Right renal pelvis (tissue), 4 donors: ENCODE measurements at regions not wholly inside any gene's neighbourhood (a gene's known extent, or its start where the extent isn't known, plus 50 kb on each side); places are given as distances from the start of the nearest gene placed in this dataset.
"Not testable (repeated sequence)": the region's sequence is repeated elsewhere in the genome, so short reads cannot be mapped to it uniquely, and the experiment has no call there.

Experiments used
- DNase-seq, 4 donors: peaks; one replicate each; pipeline ENCODE4 v3.0.0-alpha.2; 2013; ENCODE audit warnings: low read depth in 4 of 4, low spot score in 3 of 4, missing footprints in 1 of 4

- DNase-seq: no peak
Observed at GRCh38 chr6:86128130-86128814, 485.6 kb upstream of the SYNCRIP start.

DNA sequence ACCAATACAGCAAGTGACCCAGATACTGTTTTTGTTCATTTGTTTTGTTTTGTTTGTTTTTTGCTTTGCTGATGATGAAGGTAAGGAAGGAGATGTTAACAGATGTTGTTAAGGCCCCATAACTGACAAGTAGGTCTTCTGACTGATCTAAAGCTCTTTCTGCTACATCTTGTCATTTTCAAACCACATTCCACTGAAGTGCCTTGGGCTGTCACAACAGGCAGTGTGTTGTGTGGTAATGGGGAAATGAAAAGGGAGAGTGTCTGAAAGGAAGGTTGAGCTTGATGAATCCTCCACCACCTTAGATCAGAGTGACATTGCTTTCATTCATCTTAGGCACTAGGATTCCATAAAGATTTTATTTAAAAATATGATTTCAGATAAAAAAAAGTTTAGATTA, 479.4 kb upstream of the SYNCRIP start:
- no peak for DNase-seq

- no peak for DNase-seq
Observed at GRCh38 chr6:86118271-86118670, 475.6 kb upstream of the SYNCRIP start.

- DNase-seq: no peak
Observed at GRCh38 chr6:86107985-86108384, 465.3 kb upstream of the SYNCRIP start.

DNA sequence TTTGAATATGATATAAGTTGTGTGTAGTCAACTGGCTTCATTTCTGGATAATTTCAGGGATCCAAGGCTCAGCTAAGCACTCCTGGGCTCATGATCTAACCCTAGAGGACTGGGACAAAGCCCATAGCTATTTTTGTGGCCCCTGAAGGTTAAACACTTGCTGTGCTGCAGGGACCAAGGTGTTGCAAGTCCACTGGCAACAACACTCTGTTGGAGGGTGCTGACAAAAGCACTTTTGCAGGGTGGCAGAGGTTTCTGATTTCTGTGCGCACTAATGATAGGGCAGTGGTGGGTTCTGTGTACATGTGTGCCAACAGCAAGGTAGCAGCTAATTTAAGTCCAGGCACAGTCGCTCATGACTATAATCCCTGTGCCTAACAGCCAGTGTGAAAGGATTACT, 445.3 kb upstream of the SYNCRIP start:
- DNase-seq: no peak

- no peak for DNase-seq
Observed at GRCh38 chr6:86079938-86080337, 437.3 kb upstream of the SYNCRIP start.

DNA sequence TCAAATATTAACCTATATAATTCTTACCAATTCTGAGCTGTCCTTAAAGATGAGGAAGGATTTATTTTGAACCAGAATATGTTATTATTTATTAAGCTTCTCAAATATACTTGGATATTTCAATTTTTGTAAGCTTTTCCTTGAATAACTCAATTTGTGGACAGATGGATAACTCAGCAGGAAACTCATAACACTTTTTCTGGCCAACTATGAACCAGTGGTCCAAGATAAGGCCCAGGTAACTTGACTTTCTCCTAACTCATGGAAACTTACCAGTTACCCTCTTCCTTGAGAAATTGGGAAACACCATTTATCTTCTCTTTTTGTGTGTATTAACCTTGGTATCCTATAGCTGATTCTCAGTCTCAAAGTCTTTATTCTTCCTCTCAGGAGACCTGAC, 427.5 kb upstream of the SYNCRIP start:
- no peak for DNase-seq

DNA sequence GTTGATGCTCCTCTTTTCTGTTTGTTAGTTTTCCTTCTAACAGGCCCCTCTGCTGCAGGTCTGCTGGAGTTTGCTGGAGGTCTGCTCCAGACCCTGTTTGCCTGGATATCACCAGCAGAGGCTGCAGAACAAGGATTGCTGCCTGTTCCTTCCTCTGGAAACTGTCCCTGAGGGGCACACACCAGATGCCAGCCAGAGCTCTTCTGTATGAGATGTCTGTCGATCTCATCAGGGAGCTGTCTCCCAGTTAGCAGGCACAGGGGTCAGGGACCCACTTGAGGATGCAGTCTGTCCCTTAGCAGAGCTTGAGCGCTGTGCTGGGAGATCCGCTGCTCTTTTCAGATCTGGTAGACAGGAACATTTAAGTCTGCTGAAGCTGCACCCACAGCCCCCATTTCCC, 422.3 kb upstream of the SYNCRIP start:
- not testable (repeated sequence) for DNase-seq

DNA sequence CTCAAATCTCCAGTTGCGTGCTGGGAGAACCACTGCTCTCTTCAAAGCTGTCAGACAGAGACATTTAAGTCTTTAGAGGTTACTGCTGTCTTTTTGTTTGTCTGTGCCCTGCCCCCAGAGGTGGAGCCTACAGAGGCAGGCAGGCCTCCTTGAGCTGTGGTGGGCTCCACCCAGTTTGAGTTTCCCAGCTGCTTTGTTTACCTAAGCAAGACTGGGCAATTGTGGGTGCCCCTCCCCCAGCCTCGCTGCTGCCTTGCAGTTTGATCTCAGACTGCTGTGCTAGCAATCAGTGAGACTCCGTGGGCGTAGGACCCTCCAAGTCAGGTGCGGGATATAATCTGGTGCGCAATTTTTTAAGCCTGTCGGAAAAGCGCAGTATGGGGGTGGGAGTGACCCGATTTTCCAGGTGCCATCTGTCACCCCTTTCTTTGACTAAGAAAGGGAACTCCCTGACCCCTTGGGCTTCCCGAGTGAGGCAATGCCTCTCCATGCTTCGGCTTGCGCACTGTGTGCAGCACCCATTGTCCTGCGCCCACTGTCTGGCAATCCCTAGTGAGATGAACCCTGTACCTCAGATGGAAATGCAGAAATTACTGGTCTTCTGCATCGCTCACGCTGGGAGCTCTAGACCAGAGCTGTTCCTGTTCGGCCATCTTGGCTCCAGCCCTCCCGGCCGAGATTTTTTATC, 414.8 kb upstream of the SYNCRIP start:
- not testable (repeated sequence) for DNase-seq

DNA sequence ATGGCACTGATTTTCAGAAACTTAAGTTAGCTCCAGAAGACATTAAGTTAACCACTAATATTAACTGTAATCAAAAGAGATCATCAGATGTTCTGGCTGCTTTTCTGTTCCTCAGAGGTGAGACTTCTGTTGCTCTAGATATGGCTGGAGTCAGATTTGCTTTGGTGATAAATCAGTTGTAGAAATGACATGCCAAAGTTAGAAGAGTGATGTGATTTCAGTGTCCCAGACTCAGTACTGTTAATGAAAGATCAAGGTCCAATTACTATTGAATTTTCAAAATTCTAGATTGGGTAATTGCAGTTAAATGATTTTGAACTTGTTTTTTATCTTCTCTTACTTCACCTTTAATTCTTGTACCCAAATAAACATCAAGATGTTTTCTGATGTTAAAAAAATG, 402.4 kb upstream of the SYNCRIP start:
- DNase-seq: no peak

DNA sequence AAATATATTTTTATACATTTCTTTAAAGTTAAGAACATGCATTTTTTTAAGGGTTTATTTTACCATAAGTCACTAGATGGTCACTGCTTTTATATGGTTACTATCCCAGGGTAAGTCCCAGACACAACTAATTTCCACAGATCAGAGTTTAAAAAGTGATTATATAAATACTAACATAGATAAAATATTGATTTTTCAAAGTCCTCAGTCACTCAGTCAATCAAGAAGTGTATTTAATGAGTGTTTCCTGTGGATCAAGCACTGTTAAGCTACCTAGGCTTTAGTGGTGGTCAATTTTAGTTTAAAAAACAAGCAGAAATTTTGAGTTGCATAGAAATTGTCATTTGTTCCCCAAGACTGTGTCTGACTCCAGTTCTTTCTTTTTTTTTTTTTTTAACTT, 399.5 kb upstream of the SYNCRIP start:
- no peak for DNase-seq

DNA sequence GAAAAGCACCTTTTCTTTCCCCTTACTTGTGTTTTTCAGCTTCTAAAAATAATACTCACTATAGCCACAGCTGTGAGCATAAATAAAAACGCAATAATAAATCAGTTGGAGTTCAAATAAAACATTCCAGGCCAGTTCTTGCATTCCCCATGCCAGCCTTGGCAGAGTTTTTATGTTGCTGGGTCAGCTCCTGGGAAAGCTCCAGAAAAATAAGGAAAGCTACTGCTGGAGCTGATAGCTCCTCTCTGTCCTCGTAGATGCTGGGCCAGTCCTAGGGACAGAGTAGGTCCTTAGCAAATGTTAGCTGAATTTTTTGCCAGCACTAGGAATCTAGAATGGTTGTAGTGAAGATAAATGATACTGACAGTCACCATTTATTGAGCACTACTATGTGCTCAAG, 389.0 kb upstream of the SYNCRIP start:
- no peak for DNase-seq

DNA sequence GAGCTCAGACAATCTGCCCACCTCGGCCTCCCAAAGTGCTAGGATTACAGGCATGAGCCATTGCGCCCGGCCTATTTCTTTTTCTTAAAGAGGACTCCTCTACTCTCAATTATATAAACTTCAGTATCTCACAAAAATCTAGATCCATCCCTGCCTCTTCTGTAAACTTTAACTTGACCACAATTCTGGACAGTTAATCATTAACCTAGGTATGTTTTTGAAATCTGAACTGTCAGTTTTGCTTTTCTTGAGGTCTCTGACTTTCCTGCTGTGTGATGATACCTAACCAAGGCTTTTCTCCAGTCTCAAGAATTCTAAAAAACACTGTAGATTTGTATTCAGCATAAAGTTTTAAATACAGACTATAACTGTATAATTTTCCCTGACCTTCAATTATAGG, 388.2 kb upstream of the SYNCRIP start:
- no peak for DNase-seq

GRCh38 chr6:86028776-86029175, 386.1 kb upstream of the SYNCRIP start:
- no peak for DNase-seq

GRCh38 chr6:86026890-86027289, 384.2 kb upstream of the SYNCRIP start:
- not testable (repeated sequence) for DNase-seq

DNA sequence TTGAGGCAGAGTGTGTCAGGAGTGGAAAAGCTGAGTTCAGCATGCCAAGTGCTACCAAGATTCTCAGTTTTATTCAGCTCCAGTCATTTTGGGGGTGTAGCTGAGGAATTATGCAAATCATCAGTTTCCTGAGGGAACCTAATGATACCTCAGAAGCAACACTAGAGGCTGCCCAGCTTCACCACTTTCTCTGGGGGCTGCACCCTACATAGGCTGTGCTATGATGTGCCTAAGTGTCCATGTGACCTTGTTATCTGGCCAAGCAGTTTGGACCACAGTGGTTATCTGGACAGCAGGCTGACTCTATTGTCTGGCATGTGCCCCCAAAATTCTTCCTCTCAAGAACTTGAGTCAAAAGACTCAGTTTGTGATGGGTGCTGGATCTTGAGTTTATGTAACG, 374.6 kb upstream of the SYNCRIP start:
- DNase-seq: no peak

DNA sequence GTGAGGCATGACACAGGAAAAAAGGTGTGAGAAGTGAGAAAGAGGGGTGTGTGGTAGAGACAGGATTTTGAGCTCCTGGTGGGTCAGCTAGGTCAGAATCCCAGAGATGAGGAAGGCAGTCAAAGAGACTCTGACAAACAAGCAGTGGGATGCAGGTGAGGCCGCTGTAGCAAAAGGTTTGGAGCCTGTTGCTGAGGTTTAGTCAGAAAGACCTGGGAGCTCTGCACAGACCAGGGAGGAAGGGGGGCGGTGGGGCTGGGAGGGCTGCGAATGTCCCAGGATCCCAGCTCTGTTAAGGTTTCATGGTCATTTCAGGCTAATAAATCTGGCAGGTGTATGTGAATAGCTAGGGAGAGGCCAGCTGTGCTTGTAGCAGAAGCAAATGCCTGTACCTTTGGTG, 373.9 kb upstream of the SYNCRIP start:
- DNase-seq: no peak

GRCh38 chr6:86016077-86016476, 373.4 kb upstream of the SYNCRIP start:
- no peak for DNase-seq

DNA sequence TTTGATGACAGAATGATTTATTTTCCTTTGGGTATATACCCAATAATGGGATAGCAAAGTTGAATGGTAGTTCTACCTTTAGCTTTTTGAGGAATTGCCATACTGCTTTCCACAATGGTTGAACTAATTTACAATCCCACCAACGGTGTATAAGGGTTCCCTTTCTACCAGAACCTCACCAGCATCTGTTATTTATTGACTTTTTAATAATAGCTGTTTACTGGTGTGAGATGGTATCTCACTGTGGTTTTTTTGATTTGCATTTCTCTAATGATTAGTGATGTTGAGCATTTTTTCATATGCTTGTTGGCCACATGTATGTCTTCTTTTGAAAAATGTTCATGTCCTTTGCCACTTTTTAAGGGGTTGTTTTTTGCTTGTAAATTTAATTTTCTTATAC, 370.3 kb upstream of the SYNCRIP start:
- not testable (repeated sequence) for DNase-seq

DNA sequence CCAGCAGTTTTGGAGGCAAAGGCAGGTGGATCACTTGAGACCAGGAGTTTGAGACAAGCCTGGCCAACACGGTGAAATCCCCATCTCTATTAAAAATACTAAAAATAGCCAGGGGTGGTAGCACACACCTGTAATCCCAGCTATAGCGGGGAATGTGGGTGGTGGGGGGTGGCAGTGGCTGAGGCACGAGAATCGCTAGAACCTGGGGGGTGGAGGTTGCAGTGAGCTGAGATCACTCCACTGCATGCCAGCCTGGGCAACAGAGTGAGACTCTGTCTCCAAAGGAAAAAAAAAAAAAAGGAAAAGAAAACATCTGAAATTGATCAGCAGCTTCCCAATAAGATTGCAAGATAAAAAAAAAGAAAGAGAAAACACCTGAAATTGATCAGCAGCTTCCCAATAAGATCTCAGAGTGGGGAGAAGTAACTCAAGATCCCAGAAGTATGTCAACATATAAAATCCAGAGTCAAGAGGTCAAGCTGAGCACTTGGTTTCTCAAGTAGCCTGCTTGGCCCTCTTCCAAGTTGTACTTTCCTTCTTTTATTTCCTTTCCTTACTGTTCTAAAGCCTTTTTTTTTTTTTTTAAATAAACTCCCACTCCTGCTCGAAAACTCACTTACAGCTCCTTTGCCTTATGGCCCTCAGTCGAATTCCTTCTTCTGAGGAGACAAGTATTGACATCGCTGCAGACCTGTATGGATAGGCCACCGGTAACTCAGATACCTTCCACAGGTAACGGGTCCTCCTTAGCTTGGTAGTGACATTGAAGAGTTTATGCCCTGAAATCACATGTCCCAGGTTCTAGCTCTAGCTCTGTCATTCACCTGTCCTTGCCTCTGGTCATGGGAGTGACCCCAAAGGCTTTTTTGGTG, 368.5 kb upstream of the SYNCRIP start:
- no peak for DNase-seq

GRCh38 chr6:85997206-85997605, 354.5 kb upstream of the SYNCRIP start:
- DNase-seq: no peak

GRCh38 chr6:85996034-85996375, 353.3 kb upstream of the SYNCRIP start:
- DNase-seq: no peak
